ENCODE measurements at regions not wholly inside any gene's neighbourhood (a gene's known extent, or its start where the extent isn't known, plus 50 kb on each side); places are given as distances from the start of the nearest gene placed in this dataset.

GRCh38 chr2:103875131-103875530 is 978.8 kb upstream of the POU3F3 start:
- Histone ChIP-seq H3K4me2 (replicated peaks; ENCODE audit: extremely low read depth, low read length, poor library complexity, severe bottlenecking) (no peak overlapping the region), H3K79me2 (ENCODE audit: insufficient read depth, low read length) (no peaks in the 10 kb centered on the region), H3K36me3 (replicated peaks in 1 of 2; ENCODE audit: control insufficient read depth in 1 of 2, insufficient read depth in 2 of 2, low read length in 2 of 2) (no peaks in the 10 kb centered on the region), H2AFZ (ENCODE audit: insufficient read depth, low read depth, low read length, poor library complexity, severe bottlenecking) (no peak overlapping the region), H3K9ac (ENCODE audit: insufficient read depth, low read length, poor library complexity, severe bottlenecking) (no peak overlapping the region), H4K20me1 (ENCODE audit: insufficient read depth, low read length) (no peaks in the 10 kb centered on the region), H3K4me3 (replicated peaks in 1 of 3; ENCODE audit: low read depth in 2 of 3, low read length in 3 of 3) (no peak overlapping the region), H3K9me3 (replicated peaks in 1 of 2; ENCODE audit: control insufficient read depth in 1 of 2, insufficient read depth in 1 of 2, low read length in 2 of 2) (no peaks in the 10 kb centered on the region), H3K27me3 (ENCODE audit: control insufficient read depth in 2 of 2, insufficient read depth in 2 of 2, low read length in 2 of 2) (no peaks in the 10 kb centered on the region), H3K4me1 (ENCODE audit: control insufficient read depth in 1 of 2, insufficient read depth in 2 of 2, low read length in 2 of 2) (no peaks in the 10 kb centered on the region), H3K27ac (ENCODE audit: low read depth in 1 of 2, low read length in 2 of 2) (no peak overlapping the region)
- H3K36me3 Mint-ChIP-seq = no peaks in the 10 kb centered on the region
- no peak overlapping the region for H3K27ac Mint-ChIP-seq
- H3K4me1 Mint-ChIP-seq = no peaks in the 10 kb centered on the region
- peaks cover 0 to 2% (median under 1%) of the 10 kb centered on the region in 7 donors for H3K9me3 Mint-ChIP-seq
- H3K27me3 Mint-ChIP-seq (ENCODE audit: low read depth in 3 of 3) = no peaks in the 10 kb centered on the region
- WGBS (ENCODE audit: insufficient coverage) = 29% methylated on average over 1 of the region's 1 CpG
- TF ChIP-seq, protein P1, sequence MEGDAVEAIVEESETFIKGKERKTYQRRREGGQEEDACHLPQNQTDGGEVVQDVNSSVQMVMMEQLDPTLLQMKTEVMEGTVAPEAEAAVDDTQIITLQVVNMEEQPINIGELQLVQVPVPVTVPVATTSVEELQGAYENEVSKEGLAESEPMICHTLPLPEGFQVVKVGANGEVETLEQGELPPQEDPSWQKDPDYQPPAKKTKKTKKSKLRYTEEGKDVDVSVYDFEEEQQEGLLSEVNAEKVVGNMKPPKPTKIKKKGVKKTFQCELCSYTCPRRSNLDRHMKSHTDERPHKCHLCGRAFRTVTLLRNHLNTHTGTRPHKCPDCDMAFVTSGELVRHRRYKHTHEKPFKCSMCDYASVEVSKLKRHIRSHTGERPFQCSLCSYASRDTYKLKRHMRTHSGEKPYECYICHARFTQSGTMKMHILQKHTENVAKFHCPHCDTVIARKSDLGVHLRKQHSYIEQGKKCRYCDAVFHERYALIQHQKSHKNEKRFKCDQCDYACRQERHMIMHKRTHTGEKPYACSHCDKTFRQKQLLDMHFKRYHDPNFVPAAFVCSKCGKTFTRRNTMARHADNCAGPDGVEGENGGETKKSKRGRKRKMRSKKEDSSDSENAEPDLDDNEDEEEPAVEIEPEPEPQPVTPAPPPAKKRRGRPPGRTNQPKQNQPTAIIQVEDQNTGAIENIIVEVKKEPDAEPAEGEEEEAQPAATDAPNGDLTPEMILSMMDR (IDR thresholded peaks at IDR 0.05) = no peak
- intact Hi-C loops (cut with micrococcal nuclease) = no loop called here
- no peak for DNase-seq
- H3K4me3 Mint-ChIP-seq = no peak overlapping the region

DNA sequence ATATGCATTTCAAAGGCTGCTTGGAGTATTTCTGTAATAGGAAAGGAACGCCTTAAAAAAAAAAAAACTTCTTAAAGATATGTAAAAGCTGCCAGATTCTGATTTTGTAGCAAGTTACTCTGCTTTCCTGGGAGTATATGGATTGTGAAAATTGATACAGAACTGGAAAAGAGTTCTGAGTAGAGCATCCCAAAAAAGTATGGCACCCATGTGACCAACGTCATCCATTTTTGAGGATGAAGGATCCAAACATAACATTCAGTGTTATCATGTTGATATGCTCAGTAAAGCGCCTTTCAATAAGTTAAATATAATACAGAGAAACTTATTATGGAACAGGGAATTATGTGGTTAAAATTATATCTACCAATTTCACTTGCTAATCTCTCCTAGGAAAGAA is 978.4 kb upstream of the POU3F3 start:
- Histone ChIP-seq H3K79me2 (ENCODE audit: insufficient read depth, low read length) (no peaks in the 10 kb centered on the region), H3K4me3 (replicated peaks in 1 of 3; ENCODE audit: low read depth in 2 of 3, low read length in 3 of 3) (no peak overlapping the region), H3K4me2 (replicated peaks; ENCODE audit: extremely low read depth, low read length, poor library complexity, severe bottlenecking) (no peak overlapping the region), H3K9me3 (replicated peaks in 1 of 2; ENCODE audit: control insufficient read depth in 1 of 2, insufficient read depth in 1 of 2, low read length in 2 of 2) (no peaks in the 10 kb centered on the region), H3K27ac (ENCODE audit: low read depth in 1 of 2, low read length in 2 of 2) (no peak overlapping the region), H2AFZ (ENCODE audit: insufficient read depth, low read depth, low read length, poor library complexity, severe bottlenecking) (no peak overlapping the region), H3K27me3 (ENCODE audit: control insufficient read depth in 2 of 2, insufficient read depth in 2 of 2, low read length in 2 of 2) (no peaks in the 10 kb centered on the region), H3K9ac (ENCODE audit: insufficient read depth, low read length, poor library complexity, severe bottlenecking) (no peak overlapping the region), H4K20me1 (ENCODE audit: insufficient read depth, low read length) (no peaks in the 10 kb centered on the region), H3K36me3 (replicated peaks in 1 of 2; ENCODE audit: control insufficient read depth in 1 of 2, insufficient read depth in 2 of 2, low read length in 2 of 2) (no peaks in the 10 kb centered on the region), H3K4me1 (ENCODE audit: control insufficient read depth in 1 of 2, insufficient read depth in 2 of 2, low read length in 2 of 2) (no peaks in the 10 kb centered on the region)
- no peaks in the 10 kb centered on the region for H3K27me3 Mint-ChIP-seq (ENCODE audit: low read depth in 3 of 3)
- WGBS (ENCODE audit: insufficient coverage) = no CpG with 5 or more reads among the region's 3 CpGs
- H3K4me3 Mint-ChIP-seq = no peak overlapping the region
- intact Hi-C loops (cut with micrococcal nuclease) = no loop called here
- peaks cover 0 to 1% (median 0%) of the 10 kb centered on the region in 7 donors for H3K9me3 Mint-ChIP-seq
- TF ChIP-seq, protein P1 (IDR thresholded peaks at IDR 0.05) = no peak
- no peak overlapping the region for H3K27ac Mint-ChIP-seq
- no peaks in the 10 kb centered on the region for H3K4me1 Mint-ChIP-seq
- DNase-seq = no peak
- H3K36me3 Mint-ChIP-seq = no peaks in the 10 kb centered on the region
